NB4 (cell line): ENCODE measurements at regions not wholly inside any gene's neighbourhood (a gene's known extent, or its start where the extent isn't known, plus 50 kb on each side); places are given as distances from the start of the nearest gene placed in this dataset.

ENCODE experiments used
- CTCF ChIP-seq: IDR thresholded peaks from one replicate; pipeline ENCODE4 v1.5.1; 2012; ENCODE audit warnings: low read depth, low read length
- MAX ChIP-seq: IDR thresholded peaks from 2 replicates; pipeline ENCODE4 v1.6.1; 2011; ENCODE audit warnings: low read depth, low read length
- MYC ChIP-seq: IDR thresholded peaks from 2 replicates; pipeline ENCODE4 v1.6.1; 2011; ENCODE audit warnings: low read depth, low read length

GRCh38 chr13:55563267-55563666 lies 1577.5 kb upstream of the PRR20A start:
- TF ChIP-seq MAX (no peak), CTCF (no peak), MYC (no peak)
